ENCODE measurements at regions not wholly inside any gene's neighbourhood (a gene's known extent, or its start where the extent isn't known, plus 50 kb on each side); places are given as distances from the start of the nearest gene placed in this dataset.

DNA sequence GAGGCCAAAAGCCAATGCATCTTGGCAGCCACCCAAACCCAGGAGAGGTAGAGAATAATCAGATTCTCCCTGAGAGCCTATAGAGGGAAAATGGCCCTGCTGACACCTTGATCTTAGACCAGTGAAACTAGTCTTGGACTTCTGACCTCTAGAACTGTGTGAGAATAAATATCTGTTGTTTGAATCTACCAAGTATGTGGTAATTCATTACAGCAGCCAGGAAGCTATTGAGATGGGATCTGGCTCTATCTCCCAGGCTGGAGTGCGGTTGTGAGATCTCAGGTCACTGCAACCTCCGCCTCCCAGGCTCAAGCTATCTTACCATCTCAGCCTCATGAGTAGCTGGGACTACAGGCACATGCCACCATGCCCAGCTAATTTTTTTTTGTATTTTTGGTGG is 567.2 kb downstream of the MBD2 start:
- DNase-seq, result no peak
- H3K36me3 ChIP-seq, result no peaks in the 10 kb centered on the region
- no peak overlapping the region for H3K4me3 ChIP-seq
- no peaks in the 10 kb centered on the region for H3K9me3 ChIP-seq
- TF ChIP-seq POLR2A (IDR thresholded peaks at IDR 0.05), result no peak
- TF ChIP-seq, protein P1, sequence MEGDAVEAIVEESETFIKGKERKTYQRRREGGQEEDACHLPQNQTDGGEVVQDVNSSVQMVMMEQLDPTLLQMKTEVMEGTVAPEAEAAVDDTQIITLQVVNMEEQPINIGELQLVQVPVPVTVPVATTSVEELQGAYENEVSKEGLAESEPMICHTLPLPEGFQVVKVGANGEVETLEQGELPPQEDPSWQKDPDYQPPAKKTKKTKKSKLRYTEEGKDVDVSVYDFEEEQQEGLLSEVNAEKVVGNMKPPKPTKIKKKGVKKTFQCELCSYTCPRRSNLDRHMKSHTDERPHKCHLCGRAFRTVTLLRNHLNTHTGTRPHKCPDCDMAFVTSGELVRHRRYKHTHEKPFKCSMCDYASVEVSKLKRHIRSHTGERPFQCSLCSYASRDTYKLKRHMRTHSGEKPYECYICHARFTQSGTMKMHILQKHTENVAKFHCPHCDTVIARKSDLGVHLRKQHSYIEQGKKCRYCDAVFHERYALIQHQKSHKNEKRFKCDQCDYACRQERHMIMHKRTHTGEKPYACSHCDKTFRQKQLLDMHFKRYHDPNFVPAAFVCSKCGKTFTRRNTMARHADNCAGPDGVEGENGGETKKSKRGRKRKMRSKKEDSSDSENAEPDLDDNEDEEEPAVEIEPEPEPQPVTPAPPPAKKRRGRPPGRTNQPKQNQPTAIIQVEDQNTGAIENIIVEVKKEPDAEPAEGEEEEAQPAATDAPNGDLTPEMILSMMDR (IDR thresholded peaks at IDR 0.05), result no peak
- H3K27me3 ChIP-seq, result no peaks in the 10 kb centered on the region
- no peak overlapping the region for H3K27ac ChIP-seq
- H3K4me1 ChIP-seq, result no peaks in the 10 kb centered on the region

DNA sequence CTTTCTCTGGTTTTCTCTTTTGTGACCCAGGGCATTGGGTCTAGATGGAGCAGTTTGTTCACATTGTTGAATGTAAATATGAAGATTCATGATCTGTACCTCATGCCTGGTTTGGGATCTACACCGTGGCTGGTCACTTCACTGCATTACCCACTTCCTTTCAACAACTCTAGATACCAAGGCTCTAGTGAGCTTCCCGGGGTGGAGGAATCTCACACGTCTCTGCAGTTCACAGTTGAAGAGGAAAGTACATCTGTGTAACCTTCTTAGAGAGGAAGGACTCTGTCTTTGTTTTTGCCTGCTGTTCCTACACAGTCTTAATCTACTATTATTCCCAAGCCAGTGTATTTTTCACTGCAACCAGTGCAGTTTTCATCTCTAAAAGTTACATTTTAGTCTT is 574.8 kb downstream of the MBD2 start:
- Histone ChIP-seq H3K27me3 (no peaks in the 10 kb centered on the region), H3K4me1 (no peaks in the 10 kb centered on the region), H3K9me3 (no peaks in the 10 kb centered on the region), H3K36me3 (no peaks in the 10 kb centered on the region), H3K4me3 (no peak overlapping the region), H3K27ac (no peak overlapping the region)
- no peak for DNase-seq
- TF ChIP-seq, protein P1 (IDR thresholded peaks at IDR 0.05), result no peak
- TF ChIP-seq POLR2A (IDR thresholded peaks at IDR 0.05), result no peak

DNA sequence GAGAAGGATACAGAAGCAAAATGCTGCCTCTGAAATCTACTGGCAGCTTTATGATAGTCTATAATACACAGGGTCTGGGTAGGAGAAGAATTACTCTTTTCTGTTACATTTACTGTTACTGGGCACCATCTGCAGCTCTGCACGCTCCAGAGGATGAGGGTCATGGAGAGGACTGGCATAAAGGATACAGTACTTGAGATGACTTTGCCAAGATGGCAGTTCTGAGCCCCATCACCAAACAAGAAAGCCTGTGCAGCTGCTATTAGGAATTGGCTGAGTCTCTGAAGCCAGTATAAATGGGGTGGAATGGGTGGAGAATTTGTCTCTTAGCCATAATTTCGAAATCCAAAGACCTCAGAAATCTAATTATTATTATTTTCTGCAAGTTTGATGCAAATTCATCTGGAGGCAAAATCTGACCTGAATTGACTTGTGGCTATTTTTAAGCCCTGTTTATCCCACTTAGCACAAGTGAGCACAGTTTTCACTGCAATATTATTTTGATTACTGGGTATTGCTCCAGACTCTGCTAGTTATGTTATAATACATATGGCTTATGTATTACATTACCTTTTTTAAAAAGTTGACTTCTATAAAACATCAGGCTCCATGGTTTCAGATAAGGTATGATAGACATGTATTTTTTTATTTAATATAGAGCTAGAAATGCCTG is 579.5 kb downstream of the MBD2 start:
- no peaks in the 10 kb centered on the region for H3K4me1 ChIP-seq
- H3K4me3 ChIP-seq, result no peak overlapping the region
- DNase-seq, result no peak
- no peaks in the 10 kb centered on the region for H3K27me3 ChIP-seq
- TF ChIP-seq POLR2A (IDR thresholded peaks at IDR 0.05), result no peak
- TF ChIP-seq, protein P1 (IDR thresholded peaks at IDR 0.05), result no peak
- no peak overlapping the region for H3K27ac ChIP-seq
- no peaks in the 10 kb centered on the region for H3K36me3 ChIP-seq
- H3K9me3 ChIP-seq, result no peaks in the 10 kb centered on the region

DNA sequence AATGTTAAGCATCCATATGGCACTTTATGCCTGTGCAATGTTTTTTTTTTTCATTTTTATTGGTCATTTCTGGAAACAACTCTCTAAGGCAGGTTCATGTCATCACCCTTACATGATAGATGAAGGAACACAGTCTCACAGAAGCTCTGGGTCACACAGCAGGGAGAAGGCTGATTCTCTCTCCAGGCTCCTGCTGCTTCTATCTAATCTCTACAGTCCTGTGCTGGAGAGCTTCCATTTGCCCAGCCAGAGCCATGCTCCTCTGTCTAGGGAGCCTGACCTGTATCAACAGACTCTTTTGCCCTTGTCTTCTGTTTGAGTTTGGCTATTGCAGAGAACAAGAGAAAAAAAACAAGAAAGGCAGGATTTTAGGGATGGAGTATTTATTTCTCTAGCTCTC is 584.8 kb downstream of the MBD2 start:
- TF ChIP-seq POLR2A (IDR thresholded peaks at IDR 0.05), result no peak
- TF ChIP-seq, protein P1 (IDR thresholded peaks at IDR 0.05), result no peak
- no peaks in the 10 kb centered on the region for H3K9me3 ChIP-seq

DNA sequence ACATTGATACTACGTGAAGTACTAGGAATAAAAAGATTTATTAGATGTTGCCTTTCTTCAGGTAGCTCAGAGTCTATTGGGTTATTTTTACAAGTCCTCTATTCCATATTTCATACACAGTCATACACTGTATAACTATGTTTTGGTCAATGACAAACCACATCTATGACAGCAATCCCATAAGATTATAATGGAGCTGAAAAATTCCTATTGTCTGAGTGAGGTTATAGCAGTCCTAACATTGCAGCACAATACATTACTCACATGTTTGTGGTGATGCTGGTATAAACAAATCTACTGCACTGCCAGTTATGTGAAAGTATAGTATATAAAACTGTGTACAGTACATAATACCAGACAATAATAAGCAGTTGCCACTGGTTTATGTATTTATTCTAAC is 595.1 kb downstream of the MBD2 start:
- H3K36me3 ChIP-seq, result no peaks in the 10 kb centered on the region
- no peak overlapping the region for H3K4me3 ChIP-seq
- no peaks in the 10 kb centered on the region for H3K9me3 ChIP-seq
- H3K4me1 ChIP-seq, result no peaks in the 10 kb centered on the region
- TF ChIP-seq POLR2A (IDR thresholded peaks at IDR 0.05), result no peak
- TF ChIP-seq, protein P1 (IDR thresholded peaks at IDR 0.05), result no peak
- H3K27ac ChIP-seq, result no peak overlapping the region
- H3K27me3 ChIP-seq, result no peaks in the 10 kb centered on the region
- DNase-seq, result no peak

More for the DNA sequence above, 584.8 kb downstream of the MBD2 start:
- no peak overlapping the region for H3K27ac ChIP-seq
- no peak for DNase-seq
- H3K4me1 ChIP-seq, result no peaks in the 10 kb centered on the region
- H3K27me3 ChIP-seq, result no peaks in the 10 kb centered on the region
- H3K36me3 ChIP-seq, result no peaks in the 10 kb centered on the region
- no peak overlapping the region for H3K4me3 ChIP-seq
